HEK293 (cell line): ENCODE measurements at regions not wholly inside any gene's neighbourhood (a gene's known extent, or its start where the extent isn't known, plus 50 kb on each side); places are given as distances from the start of the nearest gene placed in this dataset.

Source experiments
- CTCF ChIA-PET: fragments of 350-600 bp; formaldehyde crosslinking; extraction: SDS; loops from one replicate; lab custom pipeline; 2021; ENCODE audit warnings: antibody characterized with exemption; lab: Yijun Ruan, JAX
- POLR2A ChIA-PET: fragments of 300-600 bp; formaldehyde crosslinking; extraction: SDS; loops from one replicate; lab custom pipeline; 2020; ENCODE audit warnings: antibody characterized with exemption, inconsistent platforms; lab: Yijun Ruan, JAX
- H3K27ac ChIP-seq: fragments of 200-500 bp; sonication (Bioruptor generic); 2 replicates; pipeline ENCODE4 v1.5.1; 2014; ENCODE audit warnings: low read depth, low read length, control low read depth, inconsistent platforms; ENCODE audit errors: extremely low read depth
- H3K36me3 ChIP-seq, 2 experiments: fragments of 200-500 bp in 1 of 2; sonication (Bioruptor generic) in 1 of 2; 1 replicate in 1 of 2; 2 replicates in 1 of 2; pipeline ENCODE4 v1.5.1; 2014 to 2017; ENCODE audit warnings: inconsistent platforms in 2 of 2, low read length in 2 of 2; ENCODE audit not compliant: control insufficient read depth in 2 of 2, insufficient read depth in 1 of 2
- H3K4me1 ChIP-seq: fragments of 200-500 bp; sonication (Bioruptor generic); 2 replicates; pipeline ENCODE4 v1.5.1; 2014; ENCODE audit warnings: mild to moderate bottlenecking, low read length, inconsistent platforms; ENCODE audit not compliant: control insufficient read depth, insufficient read depth
- H3K4me3 ChIP-seq: 2 replicates; pipeline ENCODE4 v1.5.1; 2011; ENCODE audit warnings: low read depth, mild to moderate bottlenecking, control low read depth, low read length, moderate library complexity
- H3K9me3 ChIP-seq: fragments of 200-500 bp; sonication (Bioruptor generic); 2 replicates; pipeline ENCODE4 v1.5.1; 2014; ENCODE audit warnings: low read depth, low read length, inconsistent platforms; ENCODE audit not compliant: control insufficient read depth, insufficient read depth
- BCL11A ChIP-seq: fragments of 450-650 bp; formaldehyde crosslinking; IDR thresholded peaks from 2 replicates; pipeline ENCODE4 v1.5.1; 2016; ENCODE audit warnings: low read depth, missing biosample characterization, missing genetic modification characterization
- HOXA7 ChIP-seq: sonication (generic); formaldehyde crosslinking; IDR thresholded peaks from 2 replicates; pipeline ENCODE4 v1.8.1; 2022; ENCODE audit warnings: missing genetic modification reagents, borderline replicate concordance
- IKZF3 ChIP-seq: fragments of 450-650 bp; IDR thresholded peaks from 2 replicates; pipeline ENCODE4 v1.5.0; 2018; ENCODE audit warnings: missing biosample characterization, mild to moderate bottlenecking, missing genetic modification characterization, moderate library complexity
- KLF16 ChIP-seq: fragments of 450-650 bp; formaldehyde crosslinking; IDR thresholded peaks from 2 replicates; pipeline ENCODE4 v1.5.1; 2017; ENCODE audit warnings: missing biosample characterization, missing genetic modification characterization
- REPIN1 ChIP-seq: fragments of 450-650 bp; formaldehyde crosslinking; IDR thresholded peaks from 2 replicates; pipeline ENCODE4 v1.5.1; 2017; ENCODE audit warnings: missing biosample characterization, missing genetic modification characterization, low read depth
- ZBTB17 ChIP-seq: fragments of 450-650 bp; formaldehyde crosslinking; IDR thresholded peaks from 2 replicates; pipeline ENCODE4 v1.5.1; 2016; ENCODE audit warnings: missing biosample characterization, missing genetic modification characterization
- ZEB2 ChIP-seq: fragments of 450-650 bp; formaldehyde crosslinking; IDR thresholded peaks from 2 replicates; pipeline ENCODE4 v1.5.1; 2016; ENCODE audit warnings: missing biosample characterization, missing genetic modification characterization
- ZNF133 ChIP-seq: fragments of 450-650 bp; formaldehyde crosslinking; IDR thresholded peaks from 2 replicates; pipeline ENCODE4 v1.5.1; 2016; ENCODE audit warnings: missing biosample characterization, missing genetic modification characterization
- ZNF155 ChIP-seq: fragments of 450-650 bp; formaldehyde crosslinking; IDR thresholded peaks from 2 replicates; pipeline ENCODE4 v1.5.1; 2016; ENCODE audit warnings: missing biosample characterization, missing genetic modification characterization
- ZNF19 ChIP-seq: fragments of 450-650 bp; formaldehyde crosslinking; IDR thresholded peaks from 2 replicates; pipeline ENCODE4; 2016; ENCODE audit warnings: missing biosample characterization, missing genetic modification characterization, low read depth
- ZNF366 ChIP-seq: fragments of 450-650 bp; formaldehyde crosslinking; conservative IDR thresholded peaks from 2 replicates; pipeline ENCODE4 v1.5.1; 2016; ENCODE audit warnings: missing biosample characterization, missing genetic modification characterization
- ZNF510 ChIP-seq: fragments of 450-650 bp; formaldehyde crosslinking; IDR thresholded peaks from 2 replicates; pipeline ENCODE4 v1.5.1; 2018; ENCODE audit warnings: mild to moderate bottlenecking, missing genetic modification characterization, missing biosample characterization; ENCODE audit not compliant: insufficient replicate concordance
- ZNF623 ChIP-seq: fragments of 450-650 bp; formaldehyde crosslinking; IDR thresholded peaks from 2 replicates; pipeline ENCODE4 v1.5.1; 2016; ENCODE audit warnings: missing biosample characterization, missing genetic modification characterization
- ZNF670 ChIP-seq: fragments of 450-650 bp; formaldehyde crosslinking; IDR thresholded peaks from 2 replicates; pipeline ENCODE4 v1.5.1; 2016; ENCODE audit warnings: missing biosample characterization, missing genetic modification characterization, low read depth
- ZNF777 ChIP-seq: fragments of 450-650 bp; formaldehyde crosslinking; IDR thresholded peaks from 2 replicates; pipeline ENCODE4 v1.5.1; 2017; ENCODE audit warnings: missing biosample characterization, missing genetic modification characterization, borderline replicate concordance
- ZSCAN16 ChIP-seq: fragments of 450-650 bp; formaldehyde crosslinking; IDR thresholded peaks from 2 replicates; pipeline ENCODE4 v1.5.1; 2016; ENCODE audit warnings: missing biosample characterization, missing genetic modification characterization
- ZSCAN23 ChIP-seq: fragments of 450-650 bp; formaldehyde crosslinking; IDR thresholded peaks from 2 replicates; pipeline ENCODE4 v1.5.1; 2016; ENCODE audit warnings: missing biosample characterization, missing genetic modification characterization
- TF ChIP-seq, protein P1 (sequence below): fragments of 450-650 bp; formaldehyde crosslinking; IDR thresholded peaks from 2 replicates; pipeline ENCODE4 v1.5.1; 2016; ENCODE audit warnings: missing biosample characterization, missing genetic modification characterization, low read depth
- TF ChIP-seq, protein P2 (sequence below): fragments of 450-650 bp; formaldehyde crosslinking; IDR thresholded peaks from 2 replicates; pipeline ENCODE4 v1.5.1; 2017; ENCODE audit warnings: missing biosample characterization, missing genetic modification characterization
- TF ChIP-seq, protein P3 (sequence below): fragments of 450-650 bp; formaldehyde crosslinking; IDR thresholded peaks from 2 replicates; pipeline ENCODE4 v1.5.1; 2016; ENCODE audit warnings: missing biosample characterization, missing genetic modification characterization
- TF ChIP-seq, protein P4 (sequence below): fragments of 450-650 bp; formaldehyde crosslinking; IDR thresholded peaks from 2 replicates; pipeline ENCODE4 v1.5.1; 2016; ENCODE audit warnings: missing biosample characterization, missing genetic modification characterization

DNA sequence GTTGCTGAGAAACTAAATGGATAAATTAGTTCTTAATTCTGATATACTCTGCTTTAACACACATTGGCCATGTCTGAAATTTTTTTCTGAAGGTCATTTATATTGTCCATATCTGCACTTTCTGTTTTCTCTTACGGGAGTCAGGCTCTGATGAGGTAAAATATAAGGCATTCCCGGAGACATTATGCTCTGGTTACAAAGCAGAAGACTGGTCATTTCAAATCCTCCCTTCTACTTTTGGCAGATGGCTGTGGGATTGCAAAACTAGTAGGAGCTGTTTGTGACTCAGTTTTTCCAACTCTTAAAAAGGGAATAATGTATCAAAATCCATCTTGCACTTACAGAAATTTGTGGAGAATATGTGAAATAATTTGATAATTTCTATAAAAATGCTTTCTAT, 92.2 kb upstream of the CPHXL start:
- POLR2A ChIA-PET = no interaction called here
- CTCF ChIA-PET = no interaction called here

DNA sequence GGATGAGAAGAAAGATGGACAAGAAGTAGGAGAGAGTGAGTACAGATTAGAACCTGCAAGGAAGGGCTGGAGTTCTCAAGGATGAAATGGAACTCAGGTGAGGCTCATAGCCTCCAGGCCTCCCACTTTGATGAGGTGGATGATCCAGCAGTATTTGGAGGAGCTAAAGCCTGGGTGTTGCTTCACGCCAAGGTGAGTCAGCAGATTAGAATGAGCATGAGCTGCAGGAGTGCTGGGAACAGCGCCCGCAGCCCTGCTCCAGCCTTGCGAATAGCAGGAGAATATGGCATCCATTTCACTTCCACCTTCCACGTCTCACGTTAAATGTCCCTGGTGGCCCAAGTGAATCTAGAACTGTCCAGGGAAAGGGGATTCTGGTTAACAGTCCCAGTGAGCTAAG, 94.4 kb upstream of the CPHXL start:
- CTCF ChIA-PET = interaction anchor here (0.6 kb wide), 1 partner anchor 918 kb away, joined by 3 read pairs; no protein-coding TSS in a partner anchor
- POLR2A ChIA-PET = no interaction called here
- TF ChIP-seq, protein P1, sequence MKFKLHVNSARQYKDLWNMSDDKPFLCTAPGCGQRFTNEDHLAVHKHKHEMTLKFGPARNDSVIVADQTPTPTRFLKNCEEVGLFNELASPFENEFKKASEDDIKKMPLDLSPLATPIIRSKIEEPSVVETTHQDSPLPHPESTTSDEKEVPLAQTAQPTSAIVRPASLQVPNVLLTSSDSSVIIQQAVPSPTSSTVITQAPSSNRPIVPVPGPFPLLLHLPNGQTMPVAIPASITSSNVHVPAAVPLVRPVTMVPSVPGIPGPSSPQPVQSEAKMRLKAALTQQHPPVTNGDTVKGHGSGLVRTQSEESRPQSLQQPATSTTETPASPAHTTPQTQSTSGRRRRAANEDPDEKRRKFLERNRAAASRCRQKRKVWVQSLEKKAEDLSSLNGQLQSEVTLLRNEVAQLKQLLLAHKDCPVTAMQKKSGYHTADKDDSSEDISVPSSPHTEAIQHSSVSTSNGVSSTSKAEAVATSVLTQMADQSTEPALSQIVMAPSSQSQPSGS = no peak
- TF ChIP-seq REPIN1 (no peak), ZNF19 (tag by site-specific recombination) (no peak), ZNF155 (tag by site-specific recombination) (no peak), ZSCAN23 (tag by site-specific recombination) (no peak)
- H3K27ac ChIP-seq = no peak overlapping the region
- no peaks in the 10 kb centered on the region for H3K4me1 ChIP-seq
- no peaks in the 10 kb centered on the region for H3K9me3 ChIP-seq
- no peaks in the 10 kb centered on the region for H3K36me3 ChIP-seq
- H3K4me3 ChIP-seq = no peak overlapping the region

More for the DNA sequence above, 92.2 kb upstream of the CPHXL start:
- Histone ChIP-seq H3K27ac (no peak overlapping the region), H3K36me3 (no peaks in the 10 kb centered on the region)
- TF ChIP-seq, protein P2, sequence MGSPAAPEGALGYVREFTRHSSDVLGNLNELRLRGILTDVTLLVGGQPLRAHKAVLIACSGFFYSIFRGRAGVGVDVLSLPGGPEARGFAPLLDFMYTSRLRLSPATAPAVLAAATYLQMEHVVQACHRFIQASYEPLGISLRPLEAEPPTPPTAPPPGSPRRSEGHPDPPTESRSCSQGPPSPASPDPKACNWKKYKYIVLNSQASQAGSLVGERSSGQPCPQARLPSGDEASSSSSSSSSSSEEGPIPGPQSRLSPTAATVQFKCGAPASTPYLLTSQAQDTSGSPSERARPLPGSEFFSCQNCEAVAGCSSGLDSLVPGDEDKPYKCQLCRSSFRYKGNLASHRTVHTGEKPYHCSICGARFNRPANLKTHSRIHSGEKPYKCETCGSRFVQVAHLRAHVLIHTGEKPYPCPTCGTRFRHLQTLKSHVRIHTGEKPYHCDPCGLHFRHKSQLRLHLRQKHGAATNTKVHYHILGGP = no peak
- no peak for TF ChIP-seq ZNF366 (tag by site-specific recombination)
- no peak for TF ChIP-seq BCL11A (tag by site-specific recombination)
- no peak for TF ChIP-seq ZNF510 (tag by site-specific recombination)
- no peak for TF ChIP-seq ZSCAN16
- TF ChIP-seq, protein P3, sequence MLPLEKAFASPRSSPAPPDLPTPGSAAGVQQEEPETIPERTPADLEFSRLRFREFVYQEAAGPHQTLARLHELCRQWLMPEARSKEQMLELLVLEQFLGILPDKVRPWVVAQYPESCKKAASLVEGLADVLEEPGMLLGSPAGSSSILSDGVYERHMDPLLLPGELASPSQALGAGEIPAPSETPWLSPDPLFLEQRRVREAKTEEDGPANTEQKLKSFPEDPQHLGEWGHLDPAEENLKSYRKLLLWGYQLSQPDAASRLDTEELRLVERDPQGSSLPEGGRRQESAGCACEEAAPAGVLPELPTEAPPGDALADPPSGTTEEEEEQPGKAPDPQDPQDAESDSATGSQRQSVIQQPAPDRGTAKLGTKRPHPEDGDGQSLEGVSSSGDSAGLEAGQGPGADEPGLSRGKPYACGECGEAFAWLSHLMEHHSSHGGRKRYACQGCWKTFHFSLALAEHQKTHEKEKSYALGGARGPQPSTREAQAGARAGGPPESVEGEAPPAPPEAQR (tag by site-specific recombination) = no peak
- no peak for TF ChIP-seq ZNF623
- TF ChIP-seq ZNF133 (tag by site-specific recombination) = no peak
- TF ChIP-seq IKZF3 (tag by site-specific recombination) = no peak
- TF ChIP-seq ZNF777 (tag by site-specific recombination) = no peak
- TF ChIP-seq ZEB2 (tag by site-specific recombination) = no peak
- TF ChIP-seq KLF16 (tag by site-specific recombination) = no peak
- TF ChIP-seq ZBTB17 = no peak
- TF ChIP-seq HOXA7 = no peak
- TF ChIP-seq, protein P4, sequence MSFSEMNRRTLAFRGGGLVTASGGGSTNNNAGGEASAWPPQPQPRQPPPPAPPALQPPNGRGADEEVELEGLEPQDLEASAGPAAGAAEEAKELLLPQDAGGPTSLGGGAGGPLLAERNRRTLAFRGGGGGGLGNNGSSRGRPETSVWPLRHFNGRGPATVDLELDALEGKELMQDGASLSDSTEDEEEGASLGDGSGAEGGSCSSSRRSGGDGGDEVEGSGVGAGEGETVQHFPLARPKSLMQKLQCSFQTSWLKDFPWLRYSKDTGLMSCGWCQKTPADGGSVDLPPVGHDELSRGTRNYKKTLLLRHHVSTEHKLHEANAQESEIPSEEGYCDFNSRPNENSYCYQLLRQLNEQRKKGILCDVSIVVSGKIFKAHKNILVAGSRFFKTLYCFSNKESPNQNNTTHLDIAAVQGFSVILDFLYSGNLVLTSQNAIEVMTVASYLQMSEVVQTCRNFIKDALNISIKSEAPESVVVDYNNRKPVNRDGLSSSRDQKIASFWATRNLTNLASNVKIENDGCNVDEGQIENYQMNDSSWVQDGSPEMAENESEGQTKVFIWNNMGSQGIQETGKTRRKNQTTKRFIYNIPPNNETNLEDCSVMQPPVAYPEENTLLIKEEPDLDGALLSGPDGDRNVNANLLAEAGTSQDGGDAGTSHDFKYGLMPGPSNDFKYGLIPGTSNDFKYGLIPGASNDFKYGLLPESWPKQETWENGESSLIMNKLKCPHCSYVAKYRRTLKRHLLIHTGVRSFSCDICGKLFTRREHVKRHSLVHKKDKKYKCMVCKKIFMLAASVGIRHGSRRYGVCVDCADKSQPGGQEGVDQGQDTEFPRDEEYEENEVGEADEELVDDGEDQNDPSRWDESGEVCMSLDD (tag by site-specific recombination) = no peak
- no peak for TF ChIP-seq ZNF670
- TF ChIP-seq, all 188 proteins: peak for 0
- no peaks in the 10 kb centered on the region for H3K9me3 ChIP-seq
- no peaks in the 10 kb centered on the region for H3K4me1 ChIP-seq
- H3K4me3 ChIP-seq = no peak overlapping the region
